Right lobe of liver (tissue), 6 donors: ENCODE measurements at regions not wholly inside any gene's neighbourhood (a gene's known extent, or its start where the extent isn't known, plus 50 kb on each side); places are given as distances from the start of the nearest gene placed in this dataset.

Experiments used
- ATAC-seq, 4 donors: fragments of 200-7000 bp; cut with Tn5 transposase; one replicate each; pipeline ENCODE4 v1.9.1; 2020; ENCODE audit warnings: mild to moderate bottlenecking in 4 of 4, moderate library complexity in 4 of 4
- DNase-seq, 3 donors: peaks; one replicate each; pipeline ENCODE4 v3.0.0-alpha.2; 2020
- H3K27ac ChIP-seq, 3 donors: fragments of 200-600 bp; one replicate each; pipeline ENCODE4 v1.8.0; 2022
- H3K27me3 ChIP-seq, 2 donors: fragments of 200-600 bp; one replicate each; pipeline ENCODE4 v1.8.0; 2022
- H3K36me3 ChIP-seq, 4 donors: fragments of 200-600 bp; sonication (generic) in 1 of 4; one replicate each; pipeline versions ENCODE4 v1.5.1 to v1.8.0; 2017 to 2022; ENCODE audit warnings: control low read depth in 1 of 4
- H3K4me1 ChIP-seq, 4 donors: fragments of 200-600 bp; sonication (generic) in 1 of 4; one replicate each; pipeline versions ENCODE4 v1.5.1 to v1.8.0; 2017 to 2022; ENCODE audit warnings: control low read depth in 1 of 4
- H3K4me3 ChIP-seq, 3 donors: fragments of 200-600 bp; one replicate each; pipeline ENCODE4 v1.8.0; 2022
- H3K9me3 ChIP-seq, 4 donors: fragments of 200-600 bp; sonication (generic) in 1 of 4; one replicate each; pipeline versions ENCODE4 v1.5.1 to v1.8.0; 2017 to 2022; ENCODE audit warnings: control low read depth in 1 of 4
- POLR2A ChIP-seq: fragments of 450-650 bp; IDR thresholded peaks from one replicate; pipeline ENCODE4 v1.6.1; 2017; ENCODE audit warnings: antibody characterized with exemption, mild to moderate bottlenecking
- WGBS: methylation state at CpG from one replicate; pipeline ENCODE4 v1.1.6; 2018; ENCODE audit warnings: low coverage, low lambda C conversion rate; ENCODE audit not compliant: insufficient coverage; ENCODE audit errors: missing lambda C conversion rate; 5-methylcytosine and 5-hydroxymethylcytosine counted together
- intact Hi-C, 2 donors: fragments of 100-400 bp; cut with DNase I; formaldehyde crosslinking; loops; one replicate each; pipeline versions ENCODE4 v1.11.2 to v1.14.1; 2022
- TF ChIP-seq, protein P1 (sequence below), 4 donors: fragments of 200-600 bp in 3 of 4; fragments of 450-650 bp in 1 of 4; IDR thresholded peaks; one replicate each; pipeline versions ENCODE4 v1.5.1 to v1.8.0; 2016 to 2022; ENCODE audit warnings: antibody characterized with exemption in 4 of 4, mild to moderate bottlenecking in 2 of 4
- donor health status: DM: no; HTN: yes; CAD: no.
- donor health status: DM: no; HTN: no; CAD: no.
- donor health status: DM: no; HTN: no; CAD: no.
- donor health status: DM: no; HTN: yes; CAD: no.
- donor health status: DM: no; HTN: yes; CAD: no.

DNA sequence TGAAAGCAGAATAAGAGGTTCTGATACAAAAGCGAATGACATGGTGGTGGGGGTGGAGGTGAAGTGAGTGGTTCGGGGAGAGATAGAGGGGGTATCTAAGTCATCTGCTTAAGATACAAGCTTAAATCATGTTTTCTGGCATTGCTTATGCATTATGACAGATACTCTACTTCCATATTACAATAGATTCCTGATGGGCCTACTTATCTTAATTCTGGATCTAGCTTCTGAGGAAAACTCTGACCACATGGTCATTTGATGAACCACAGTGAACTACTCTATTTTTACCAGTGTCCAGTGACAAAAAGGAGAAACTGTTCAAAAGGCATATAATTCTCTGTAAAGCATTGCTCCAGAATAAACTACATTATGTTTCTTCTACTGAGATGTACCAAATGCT is 673.7 kb upstream of the CCDC54 start:
- no peaks in the 10 kb centered on the region for H3K9me3 ChIP-seq
- no peaks in the 10 kb centered on the region for H3K36me3 ChIP-seq
- intact Hi-C loops, result no loop called here
- no peaks in the 10 kb centered on the region for H3K27me3 ChIP-seq
- no peaks in the 10 kb centered on the region for H3K4me1 ChIP-seq
- no peak overlapping the region for H3K4me3 ChIP-seq
- WGBS, result 62% methylated on average over 2 of the region's 2 CpGs
- no peak for TF ChIP-seq POLR2A
- TF ChIP-seq, protein P1, sequence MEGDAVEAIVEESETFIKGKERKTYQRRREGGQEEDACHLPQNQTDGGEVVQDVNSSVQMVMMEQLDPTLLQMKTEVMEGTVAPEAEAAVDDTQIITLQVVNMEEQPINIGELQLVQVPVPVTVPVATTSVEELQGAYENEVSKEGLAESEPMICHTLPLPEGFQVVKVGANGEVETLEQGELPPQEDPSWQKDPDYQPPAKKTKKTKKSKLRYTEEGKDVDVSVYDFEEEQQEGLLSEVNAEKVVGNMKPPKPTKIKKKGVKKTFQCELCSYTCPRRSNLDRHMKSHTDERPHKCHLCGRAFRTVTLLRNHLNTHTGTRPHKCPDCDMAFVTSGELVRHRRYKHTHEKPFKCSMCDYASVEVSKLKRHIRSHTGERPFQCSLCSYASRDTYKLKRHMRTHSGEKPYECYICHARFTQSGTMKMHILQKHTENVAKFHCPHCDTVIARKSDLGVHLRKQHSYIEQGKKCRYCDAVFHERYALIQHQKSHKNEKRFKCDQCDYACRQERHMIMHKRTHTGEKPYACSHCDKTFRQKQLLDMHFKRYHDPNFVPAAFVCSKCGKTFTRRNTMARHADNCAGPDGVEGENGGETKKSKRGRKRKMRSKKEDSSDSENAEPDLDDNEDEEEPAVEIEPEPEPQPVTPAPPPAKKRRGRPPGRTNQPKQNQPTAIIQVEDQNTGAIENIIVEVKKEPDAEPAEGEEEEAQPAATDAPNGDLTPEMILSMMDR (IDR thresholded peaks at IDR 0.05), result no peak
- no peak overlapping the region for H3K27ac ChIP-seq
- DNase-seq (no peak), ATAC-seq (no peak)

DNA sequence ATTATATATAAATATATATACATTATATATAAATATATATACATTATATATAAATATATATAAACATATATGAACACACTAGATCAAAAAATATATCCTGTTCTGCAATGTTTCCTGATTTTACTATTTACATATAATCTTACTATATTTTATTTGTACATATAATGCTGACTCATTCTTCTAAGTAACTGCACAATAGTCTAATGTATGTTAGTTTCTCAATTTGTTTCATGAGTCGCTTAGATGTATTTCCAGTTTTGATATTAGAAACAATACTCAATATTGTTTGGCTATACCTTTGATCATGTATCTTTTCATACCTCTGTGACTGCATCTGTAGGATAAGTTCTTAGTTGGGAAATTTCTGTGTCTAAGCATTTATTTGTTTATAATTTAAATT is 669.9 kb upstream of the CCDC54 start:
- intact Hi-C loops, result no loop called here
- WGBS, result 91% methylated on average over 1 of the region's 1 CpG
- no peaks in the 10 kb centered on the region for H3K27me3 ChIP-seq
- H3K4me1 ChIP-seq, result no peaks in the 10 kb centered on the region
- no peak for DNase-seq
- no peaks in the 10 kb centered on the region for H3K36me3 ChIP-seq
- ATAC-seq, result no peak
- TF ChIP-seq, protein P1 (IDR thresholded peaks at IDR 0.05), result no peak
- TF ChIP-seq POLR2A, result no peak
- H3K9me3 ChIP-seq, result no peaks in the 10 kb centered on the region
- no peak overlapping the region for H3K27ac ChIP-seq
- no peak overlapping the region for H3K4me3 ChIP-seq

DNA sequence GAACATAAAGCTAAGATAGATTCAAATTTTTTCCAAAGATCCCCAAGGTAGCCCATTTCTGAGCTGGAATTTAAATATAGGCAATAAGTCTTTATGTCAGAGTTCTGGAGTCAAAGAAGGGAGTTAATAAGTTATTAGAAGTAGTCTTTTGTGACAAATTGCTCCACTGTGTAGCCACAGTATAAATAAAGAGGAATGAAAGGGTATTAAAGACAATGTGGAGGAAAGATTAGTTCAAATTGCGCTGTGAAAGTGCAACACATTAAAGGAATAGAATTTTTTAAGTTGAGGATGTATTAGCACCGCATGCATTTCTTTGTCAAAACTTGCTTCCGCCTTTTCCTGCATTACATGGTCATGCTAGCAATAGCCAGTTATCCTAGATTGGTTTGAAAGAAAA is 666.6 kb upstream of the CCDC54 start:
- Histone ChIP-seq H3K4me3 (no peak overlapping the region), H3K4me1 (no peaks in the 10 kb centered on the region), H3K27me3 (no peaks in the 10 kb centered on the region), H3K9me3 (no peaks in the 10 kb centered on the region), H3K36me3 (no peaks in the 10 kb centered on the region), H3K27ac (no peak overlapping the region)
- DNase-seq (no peak), ATAC-seq (no peak)
- intact Hi-C loops, result no loop called here
- TF ChIP-seq, protein P1 (IDR thresholded peaks at IDR 0.05), result no peak
- WGBS, result 83% methylated on average over 3 of the region's 3 CpGs

DNA sequence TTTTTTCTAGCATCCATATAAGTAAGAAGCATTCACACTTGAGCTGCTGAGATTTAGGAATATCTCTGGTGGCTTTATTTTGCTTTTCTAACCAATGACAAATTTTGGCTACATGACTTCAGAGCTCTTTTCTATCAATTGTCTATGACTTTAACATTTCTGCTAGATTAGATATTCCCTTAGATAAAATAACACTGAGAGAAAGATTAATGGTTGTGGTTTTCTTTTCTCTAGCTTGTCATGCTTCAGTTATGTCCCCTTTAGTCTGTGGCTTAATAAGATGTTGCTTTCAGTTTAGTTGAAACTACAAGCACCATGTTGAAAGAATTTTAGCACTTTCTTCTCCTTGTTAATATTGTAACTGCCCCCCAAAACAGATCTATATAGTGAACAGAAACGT is 665.6 kb upstream of the CCDC54 start:
- WGBS, result 6% methylated on average over 1 of the region's 1 CpG
- no peak overlapping the region for H3K27ac ChIP-seq
- no peak for TF ChIP-seq POLR2A
- TF ChIP-seq, protein P1 (IDR thresholded peaks at IDR 0.05), result no peak
- DNase-seq, result no peak
- no peak for ATAC-seq
- intact Hi-C loops, result no loop called here
- no peak overlapping the region for H3K4me3 ChIP-seq
- no peaks in the 10 kb centered on the region for H3K36me3 ChIP-seq
- no peaks in the 10 kb centered on the region for H3K4me1 ChIP-seq
- H3K27me3 ChIP-seq, result no peaks in the 10 kb centered on the region
- no peaks in the 10 kb centered on the region for H3K9me3 ChIP-seq

DNA sequence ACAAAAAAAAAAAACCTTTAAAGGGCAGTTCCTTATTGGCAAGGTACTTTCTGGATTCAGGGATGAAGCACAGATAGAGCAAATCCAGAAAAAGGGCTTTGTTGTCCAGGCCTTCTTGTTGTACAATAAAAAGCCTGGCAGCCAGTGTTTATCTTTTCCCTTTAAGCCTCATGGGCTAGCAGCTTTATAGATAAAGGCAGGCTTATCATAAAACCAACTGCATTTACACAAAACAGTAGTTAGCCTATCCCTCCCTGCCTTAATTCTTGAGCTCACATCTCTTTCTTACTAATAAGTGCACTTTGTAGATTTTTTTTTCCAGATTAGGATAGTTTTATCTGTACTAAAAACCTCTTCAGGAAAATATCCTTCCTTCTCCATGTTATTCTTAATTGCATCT is 662.8 kb upstream of the CCDC54 start:
- Histone ChIP-seq H3K4me1 (no peaks in the 10 kb centered on the region), H3K4me3 (no peak overlapping the region), H3K9me3 (peaks cover 0 to 1% (median 0%) of the 10 kb centered on the region in 4 donors), H3K27me3 (no peaks in the 10 kb centered on the region), H3K27ac (no peak overlapping the region), H3K36me3 (no peaks in the 10 kb centered on the region)
- DNase-seq (no peak), ATAC-seq (no peak)
- intact Hi-C loops, result no loop called here
- TF ChIP-seq, protein P1 (IDR thresholded peaks at IDR 0.05), result no peak
- TF ChIP-seq POLR2A, result no peak
